GM13976 (cell line): ENCODE measurements at regions not wholly inside any gene's neighbourhood (a gene's known extent, or its start where the extent isn't known, plus 50 kb on each side); places are given as distances from the start of the nearest gene placed in this dataset.

Experiments
- DNase-seq: peaks from one replicate; pipeline ENCODE4 v3.0.0; 2012; ENCODE audit warnings: low spot score
- CTCF ChIP-seq: IDR thresholded peaks from 2 replicates; pipeline ENCODE4 v1.5.1; 2012; ENCODE audit warnings: borderline replicate concordance, mild to moderate bottlenecking; ENCODE audit not compliant: insufficient read depth; ENCODE audit errors: extremely low read depth, missing control alignments, control extremely low read depth
- in situ Hi-C: fragments of 300-500 bp; cut with MboI; formaldehyde crosslinking; loops from one replicate; pipeline ENCODE4 v1.12.0; 2022; ENCODE audit warnings: low sequenced_read_pairs, mixed read lengths, inconsistent platforms; ENCODE audit not compliant: unreplicated experiment

DNA sequence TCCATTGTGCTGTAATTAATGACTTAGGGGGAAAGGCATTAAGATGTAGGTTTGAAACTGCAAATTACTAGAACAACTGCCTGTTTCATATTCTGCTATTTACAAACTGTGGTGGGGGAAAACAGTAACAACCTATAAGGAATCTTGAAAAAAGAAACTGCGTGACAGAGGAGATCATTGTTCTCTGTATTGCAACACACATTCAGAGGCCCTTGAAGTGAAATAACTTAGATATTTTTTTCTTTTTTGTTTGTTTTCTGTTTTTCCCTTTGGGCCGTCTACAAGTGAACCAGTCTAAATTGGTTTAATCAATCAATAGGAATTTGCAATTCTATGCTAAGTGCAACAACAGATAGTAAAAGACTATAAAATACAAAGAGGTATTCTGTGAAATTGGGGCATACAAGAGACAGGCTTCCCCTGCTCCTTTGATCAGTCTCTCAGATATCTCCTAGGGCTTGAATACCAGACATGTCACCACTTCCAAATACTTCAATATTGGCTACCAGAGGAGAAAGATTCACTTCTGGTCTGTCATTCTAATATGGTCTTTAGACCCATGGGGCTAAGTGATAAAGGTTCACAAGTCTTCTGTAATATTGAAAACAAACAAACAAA, 2055.1 kb upstream of the CELF4 start:
- DNase-seq: no peak
- no peak for TF ChIP-seq CTCF
- in situ Hi-C loops: no loop called here

- no peak for DNase-seq
- no peak for TF ChIP-seq CTCF
- in situ Hi-C loops: no loop called here
These were observed 2052.8 kb upstream of the CELF4 start for GRCh38 chr18:39618265-39619003.

DNA sequence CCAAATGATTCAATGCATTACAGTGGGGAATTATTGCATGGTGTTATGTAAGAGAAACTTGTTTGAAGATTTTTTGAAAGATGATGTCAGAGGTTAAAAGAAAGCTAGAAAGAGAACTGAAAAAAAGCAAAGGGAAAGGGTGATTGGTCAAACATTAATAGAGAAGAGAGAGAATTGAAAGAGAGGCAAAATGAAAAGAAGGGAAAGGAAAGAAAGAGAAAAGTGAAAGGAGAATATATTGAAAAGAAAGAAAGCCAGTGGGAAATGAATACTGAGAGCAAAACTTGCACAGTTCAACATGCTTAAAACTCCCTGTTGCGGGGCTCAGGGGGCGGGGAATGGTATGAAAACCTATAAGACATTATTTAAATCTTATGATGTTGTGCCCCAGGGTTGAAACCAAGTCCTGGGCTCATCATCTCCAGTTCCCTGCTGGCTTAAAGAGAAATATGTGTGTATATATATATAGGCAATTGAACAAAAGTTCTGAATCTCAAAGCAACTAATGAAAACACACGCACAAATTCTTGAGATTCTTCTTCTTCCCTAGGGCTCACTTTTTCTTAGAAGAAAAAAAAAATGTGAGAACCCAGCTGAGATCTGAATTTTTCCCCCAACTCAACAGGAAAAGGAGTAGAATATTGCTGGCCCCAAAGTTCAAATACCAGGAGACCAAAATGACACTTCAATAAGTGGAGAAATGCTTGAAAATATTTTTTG, 2045.9 kb upstream of the CELF4 start:
- in situ Hi-C loops: no loop called here
- TF ChIP-seq CTCF: no peak

DNA sequence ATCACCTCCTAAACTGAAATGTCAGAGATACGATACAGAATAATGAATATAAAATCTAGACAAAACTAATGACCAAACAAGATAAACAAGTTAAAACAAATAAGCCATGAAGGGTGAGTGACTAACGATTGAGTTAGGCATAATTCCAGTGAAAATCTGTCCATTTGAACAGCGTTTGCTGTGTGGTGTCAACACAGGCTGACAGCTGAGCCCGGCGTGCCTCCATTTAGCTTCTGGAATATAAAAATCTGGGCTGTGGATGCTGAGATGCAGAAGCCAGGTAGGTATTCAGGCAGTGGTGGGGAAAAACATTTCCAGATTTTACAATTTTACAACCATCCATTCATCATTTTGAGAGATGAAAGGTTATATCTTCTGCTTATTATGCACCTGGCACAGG, 2041.4 kb upstream of the CELF4 start:
- DNase-seq: no peak
- in situ Hi-C loops: no loop called here
- TF ChIP-seq CTCF: no peak

More for the DNA sequence above, 2045.9 kb upstream of the CELF4 start:
- DNase-seq: no peak

GRCh38 chr18:39604836-39605235, 2039.2 kb upstream of the CELF4 start:
- TF ChIP-seq CTCF: no peak
- DNase-seq: no peak
- in situ Hi-C loops: no loop called here

DNA sequence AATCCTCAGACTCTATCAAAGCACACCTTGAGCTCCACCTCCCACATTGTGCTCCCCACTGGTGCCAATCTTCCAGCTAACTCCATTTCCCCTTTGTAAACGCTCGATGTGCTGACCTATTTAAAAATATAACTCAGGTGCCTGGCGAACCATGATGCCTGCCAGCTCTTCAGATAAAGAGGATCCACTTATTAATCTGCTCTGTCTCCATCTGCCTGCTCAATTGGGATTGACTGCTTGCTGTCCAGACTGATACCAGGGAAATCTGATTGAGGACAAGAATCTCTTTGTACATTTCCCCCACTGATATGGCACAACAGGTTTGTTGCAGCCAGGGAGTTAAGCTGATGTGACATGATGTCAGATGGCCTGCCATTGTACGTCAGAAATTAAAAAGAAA, 2036.5 kb upstream of the CELF4 start:
- DNase-seq: no peak
- in situ Hi-C loops: no loop called here
- no peak for TF ChIP-seq CTCF
